MM.1S (cell line): ENCODE measurements at regions not wholly inside any gene's neighbourhood (a gene's known extent, or its start where the extent isn't known, plus 50 kb on each side); places are given as distances from the start of the nearest gene placed in this dataset.
"Not testable (repeated sequence)": the region's sequence is repeated elsewhere in the genome, so short reads cannot be mapped to it uniquely, and the experiment has no call there.

Source experiments
- EZH2 ChIP-seq: fragments of 300-600 bp; sonication (generic); optimal IDR thresholded peaks from 2 replicates; pipeline ENCODE3; 2017; ENCODE audit warnings: low read depth, mild to moderate bottlenecking, antibody characterized with exemption, low read length, mixed read lengths
- EZH2phosphoT487 ChIP-seq: fragments of 300-600 bp; sonication (generic); IDR thresholded peaks from 2 replicates; pipeline ENCODE4 v1.6.1; 2018; ENCODE audit warnings: antibody characterized with exemption, low read length
- TF ChIP-seq, protein P1 (sequence below): fragments of 300-600 bp; sonication (generic); IDR thresholded peaks from 2 replicates; pipeline ENCODE4 v1.5.1; 2016; ENCODE audit warnings: antibody characterized with exemption, low read length, mixed read lengths

DNA sequence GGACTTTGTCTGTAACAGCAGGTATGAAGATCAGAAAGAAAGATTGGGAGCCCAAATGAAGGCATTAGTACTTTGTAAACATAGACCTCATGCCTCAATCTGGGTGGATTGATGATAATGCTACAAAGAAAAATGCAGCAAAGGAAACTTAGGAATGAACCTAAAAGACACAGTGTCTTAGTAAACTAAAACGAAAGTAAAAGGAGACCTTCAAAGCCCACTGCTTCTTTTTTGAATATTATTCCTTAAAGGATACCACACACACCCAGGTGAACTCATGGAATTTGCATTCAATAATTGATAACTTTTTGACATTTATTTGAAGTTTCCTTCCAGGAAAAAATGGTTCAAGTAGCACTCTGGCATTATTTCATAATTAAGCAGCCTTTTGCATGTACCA is 543.2 kb downstream of the TTLL7 start:
- TF ChIP-seq, protein P1, sequence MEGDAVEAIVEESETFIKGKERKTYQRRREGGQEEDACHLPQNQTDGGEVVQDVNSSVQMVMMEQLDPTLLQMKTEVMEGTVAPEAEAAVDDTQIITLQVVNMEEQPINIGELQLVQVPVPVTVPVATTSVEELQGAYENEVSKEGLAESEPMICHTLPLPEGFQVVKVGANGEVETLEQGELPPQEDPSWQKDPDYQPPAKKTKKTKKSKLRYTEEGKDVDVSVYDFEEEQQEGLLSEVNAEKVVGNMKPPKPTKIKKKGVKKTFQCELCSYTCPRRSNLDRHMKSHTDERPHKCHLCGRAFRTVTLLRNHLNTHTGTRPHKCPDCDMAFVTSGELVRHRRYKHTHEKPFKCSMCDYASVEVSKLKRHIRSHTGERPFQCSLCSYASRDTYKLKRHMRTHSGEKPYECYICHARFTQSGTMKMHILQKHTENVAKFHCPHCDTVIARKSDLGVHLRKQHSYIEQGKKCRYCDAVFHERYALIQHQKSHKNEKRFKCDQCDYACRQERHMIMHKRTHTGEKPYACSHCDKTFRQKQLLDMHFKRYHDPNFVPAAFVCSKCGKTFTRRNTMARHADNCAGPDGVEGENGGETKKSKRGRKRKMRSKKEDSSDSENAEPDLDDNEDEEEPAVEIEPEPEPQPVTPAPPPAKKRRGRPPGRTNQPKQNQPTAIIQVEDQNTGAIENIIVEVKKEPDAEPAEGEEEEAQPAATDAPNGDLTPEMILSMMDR: not testable (repeated sequence)
- TF ChIP-seq EZH2, EZH2phosphoT487: not testable (repeated sequence)
